CD4-positive, alpha-beta T cell treated with Interferon alpha-2 for 1 hour (primary cell): ENCODE measurements at regions not wholly inside any gene's neighbourhood (a gene's known extent, or its start where the extent isn't known, plus 50 kb on each side); places are given as distances from the start of the nearest gene placed in this dataset.

ENCODE experiments used
- DNase-seq, 2 donors: peaks; one replicate each; pipeline ENCODE4 v3.0.0-alpha.2; 2020 to 2022

- DNase-seq: no peak
Measured at GRCh38 chr4:33316033-33316432, 2595.9 kb downstream of the PCDH7 start.

DNA sequence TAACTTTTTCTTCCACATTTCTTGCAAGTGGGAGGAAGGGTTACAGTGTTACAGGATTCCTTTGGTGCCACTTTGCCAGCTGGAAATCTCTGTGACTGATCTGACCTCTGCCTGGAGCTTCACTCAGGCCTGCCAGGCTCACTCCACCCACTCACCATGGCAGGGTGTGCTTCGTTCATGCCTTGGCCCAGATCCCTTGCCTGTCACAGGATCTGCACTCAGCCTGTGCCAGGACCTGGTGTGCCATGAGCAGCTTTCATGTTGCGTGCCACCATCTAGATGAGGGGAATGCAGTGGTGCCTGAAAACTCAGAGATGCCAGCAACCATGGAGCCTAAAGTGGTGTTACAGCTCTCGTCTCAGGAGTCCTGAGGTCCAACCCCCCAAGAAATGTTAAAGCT lies 2596.4 kb downstream of the PCDH7 start:
- DNase-seq: no peak

DNA sequence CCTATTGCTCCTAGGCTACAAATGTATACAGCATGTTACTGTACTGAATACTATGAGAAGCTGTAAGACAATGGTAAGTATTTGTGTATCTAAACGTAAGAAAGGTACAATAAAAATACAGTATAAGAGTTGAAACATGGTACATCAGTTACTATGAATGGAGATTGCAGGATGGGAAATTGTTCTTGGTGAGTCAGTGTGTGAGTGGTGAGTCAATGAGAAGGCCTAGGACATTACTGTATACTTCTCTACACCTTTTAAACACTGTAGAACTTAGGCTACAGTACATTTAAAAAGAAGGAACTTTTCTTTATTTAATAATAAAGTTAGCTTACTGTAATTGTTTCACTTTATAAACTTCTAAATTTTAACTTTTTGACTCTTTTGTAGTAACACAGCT lies 2603.2 kb downstream of the PCDH7 start:
- no peak for DNase-seq

DNA sequence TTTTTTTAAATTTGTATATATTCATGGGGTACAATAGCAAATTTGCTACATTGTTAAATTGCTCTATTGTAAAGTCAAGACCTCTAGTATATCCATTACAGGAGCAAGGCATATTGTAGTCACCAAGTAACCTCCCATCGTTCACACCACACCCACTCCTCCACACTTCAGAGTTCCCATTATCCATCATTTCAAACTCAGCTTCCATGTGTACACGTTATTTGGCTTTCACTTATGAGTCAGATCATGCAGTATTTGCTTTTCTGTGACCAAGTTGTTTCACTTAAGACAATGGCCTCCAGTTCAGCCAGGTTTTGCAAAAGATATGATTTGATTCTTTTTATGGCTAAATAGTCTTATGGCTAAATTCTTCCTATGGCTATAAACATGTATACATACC lies 2614.2 kb downstream of the PCDH7 start:
- no peak for DNase-seq

DNA sequence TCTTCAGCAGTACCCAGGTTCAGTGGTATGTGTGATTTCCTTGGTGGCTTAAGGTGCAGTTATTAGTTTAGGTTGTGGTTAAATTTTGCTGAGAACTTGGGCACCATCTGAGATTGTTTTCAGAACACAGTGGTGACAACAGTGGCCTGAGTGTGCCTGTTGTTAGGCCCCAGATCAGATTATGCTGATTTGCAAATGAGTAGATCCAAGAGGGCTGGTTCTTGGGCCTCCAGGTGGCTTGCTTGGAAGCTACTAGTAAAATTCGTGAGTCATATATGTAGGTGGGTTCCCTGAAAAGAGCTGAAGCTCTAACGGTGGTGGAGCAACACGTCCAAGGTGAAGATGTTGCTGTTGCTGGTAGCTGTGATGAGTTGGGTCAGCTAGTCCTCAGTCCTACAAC lies 2619.6 kb downstream of the PCDH7 start:
- DNase-seq: no peak

DNA sequence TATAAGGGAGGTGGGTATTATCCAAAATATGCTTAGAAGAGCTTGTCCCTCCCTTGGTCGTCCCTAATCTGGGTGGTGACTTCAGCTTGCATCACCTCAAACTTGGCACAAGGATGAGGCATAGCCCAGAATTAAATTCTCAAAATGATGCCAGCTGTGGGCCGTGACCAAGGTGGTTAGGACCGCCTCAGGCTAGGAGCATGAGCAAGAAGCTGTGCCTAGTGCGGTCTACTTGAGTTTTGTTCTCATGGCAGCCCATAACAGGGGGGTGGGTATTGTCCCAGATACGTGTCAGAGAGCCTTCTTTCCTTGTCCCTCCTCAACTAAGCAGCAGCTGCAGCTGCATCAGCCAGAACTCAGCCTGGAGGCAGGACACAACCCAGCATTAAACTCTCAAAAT lies 2620.0 kb downstream of the PCDH7 start:
- no peak for DNase-seq

GRCh38 chr4:33349376-33349775 lies 2629.2 kb downstream of the PCDH7 start:
- no peak for DNase-seq

GRCh38 chr4:33357121-33357520 lies 2637.0 kb downstream of the PCDH7 start:
- no peak for DNase-seq

GRCh38 chr4:33369446-33369845 lies 2649.3 kb downstream of the PCDH7 start:
- no peak for DNase-seq

- no peak for DNase-seq
Measured at GRCh38 chr4:33381816-33382215, 2661.6 kb downstream of the PCDH7 start.

DNA sequence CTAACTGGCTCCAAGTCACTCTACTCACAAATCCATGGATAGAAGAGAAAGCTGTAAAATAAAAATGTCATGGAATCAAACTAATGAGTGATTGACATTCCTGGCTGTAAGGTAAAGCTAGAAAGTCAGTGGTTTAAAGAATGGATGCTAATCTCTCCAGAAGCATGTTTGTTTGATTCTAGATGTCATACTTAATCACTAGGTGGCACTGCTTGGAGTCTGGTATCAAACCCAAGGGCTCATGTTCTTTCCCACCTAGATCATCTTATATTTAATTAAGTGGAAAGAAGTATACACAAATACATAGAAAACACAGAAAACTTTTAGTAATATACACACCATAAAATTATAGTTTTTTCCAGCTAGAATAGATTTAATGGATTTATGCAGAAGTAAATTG lies 2666.6 kb downstream of the PCDH7 start:
- no peak for DNase-seq

DNA sequence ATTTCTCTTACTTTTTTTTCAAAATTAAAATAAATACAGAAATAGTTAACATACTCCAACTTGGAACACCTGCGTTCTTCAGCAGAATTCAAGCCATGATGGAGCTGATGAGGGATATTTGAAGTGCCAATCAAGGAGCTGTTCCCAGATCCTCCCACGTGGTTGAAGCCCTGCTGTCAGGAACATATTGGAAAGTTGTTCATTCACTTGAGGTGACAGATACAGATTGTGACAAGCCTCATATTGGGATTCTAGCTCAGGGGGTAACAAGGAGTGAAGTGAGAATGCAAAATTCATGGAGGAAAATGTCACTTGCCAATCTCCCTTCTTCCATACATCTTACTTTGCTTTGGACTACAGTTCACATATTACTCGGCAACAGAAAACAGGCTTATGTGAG lies 2670.8 kb downstream of the PCDH7 start:
- no peak for DNase-seq

GRCh38 chr4:33395731-33396485 lies 2675.7 kb downstream of the PCDH7 start:
- DNase-seq: no peak

GRCh38 chr4:33400504-33400903 lies 2680.3 kb downstream of the PCDH7 start:
- no peak for DNase-seq

GRCh38 chr4:33407496-33407895 lies 2687.3 kb downstream of the PCDH7 start:
- no peak for DNase-seq

- DNase-seq: no peak
Measured at GRCh38 chr4:33411182-33411581, 2691.0 kb downstream of the PCDH7 start.

DNA sequence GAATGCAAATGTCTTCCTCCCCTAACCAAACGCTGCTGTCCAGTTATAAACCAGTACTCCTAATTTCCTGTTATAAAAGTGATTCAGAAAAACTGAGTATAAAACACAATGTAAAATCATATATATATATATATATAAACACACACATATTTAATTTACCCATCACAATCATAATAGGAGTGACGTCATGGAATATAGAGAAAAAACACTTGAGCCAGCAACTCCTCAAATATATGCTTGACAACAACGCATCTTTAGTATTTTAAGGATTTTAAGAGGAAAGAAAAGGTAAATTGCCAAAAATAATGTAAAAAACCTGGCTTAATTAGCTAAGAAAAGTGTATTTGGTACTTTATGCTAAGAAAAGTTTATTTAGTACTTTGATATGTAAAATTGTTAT lies 2701.7 kb downstream of the PCDH7 start:
- no peak for DNase-seq

GRCh38 chr4:33422656-33423055 lies 2702.5 kb downstream of the PCDH7 start:
- DNase-seq: no peak

DNA sequence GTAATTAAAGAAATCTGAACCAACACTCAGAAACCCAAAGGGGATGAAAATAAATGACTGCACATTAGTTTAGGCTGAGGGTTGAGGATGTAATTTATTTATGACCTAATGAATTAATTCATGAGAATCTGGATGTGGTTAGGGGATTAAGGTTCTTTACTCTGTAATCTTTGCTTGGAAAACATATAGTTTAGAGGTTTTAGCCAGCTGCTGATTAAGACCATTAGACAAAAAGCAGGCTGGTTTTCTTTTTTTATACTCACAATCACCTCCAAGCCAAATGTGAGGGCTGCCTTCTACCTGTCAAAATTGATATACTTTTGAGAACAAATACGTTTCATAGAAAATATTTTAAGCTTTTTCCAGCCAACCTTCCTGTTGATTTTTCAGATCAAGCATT lies 2705.8 kb downstream of the PCDH7 start:
- no peak for DNase-seq

DNA sequence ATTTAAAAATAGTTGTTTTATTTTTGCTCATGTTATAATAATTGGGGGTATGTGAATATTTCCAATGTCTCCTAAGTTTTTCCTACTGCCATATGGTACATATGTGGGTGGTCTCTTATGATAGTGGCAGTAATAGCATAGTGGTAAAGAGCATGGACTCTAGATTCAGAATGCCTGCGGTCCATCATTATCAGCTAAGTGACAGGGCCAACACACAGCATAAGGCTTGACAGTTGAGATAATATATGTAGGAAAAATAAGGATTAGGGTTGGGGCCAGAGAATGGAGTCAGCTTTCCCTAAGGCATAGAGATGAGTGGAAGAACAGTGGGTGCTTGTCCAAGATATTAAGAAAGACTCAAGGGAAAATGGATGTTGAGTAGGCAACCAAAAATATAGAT lies 2707.5 kb downstream of the PCDH7 start:
- DNase-seq: no peak

GRCh38 chr4:33429971-33430370 lies 2709.8 kb downstream of the PCDH7 start:
- no peak for DNase-seq

DNA sequence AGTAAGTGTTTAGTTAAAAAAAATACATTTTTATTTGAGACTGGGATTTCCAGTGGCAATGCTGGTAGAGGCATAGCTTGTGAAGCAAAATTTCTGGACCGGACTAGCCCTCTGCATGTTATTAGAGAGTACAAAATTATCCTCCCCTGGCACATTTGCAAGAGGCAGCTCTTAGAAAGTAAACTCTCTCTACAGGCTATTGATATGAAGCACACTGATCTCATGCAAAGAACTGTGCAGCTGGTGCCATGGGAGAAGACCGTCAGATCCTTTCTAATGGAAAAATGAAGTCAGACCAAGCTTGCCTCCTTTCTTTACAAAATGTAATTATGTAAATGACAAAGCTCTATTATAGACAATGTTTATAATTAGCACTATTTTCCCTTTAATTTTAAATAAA lies 2717.2 kb downstream of the PCDH7 start:
- DNase-seq: no peak

DNA sequence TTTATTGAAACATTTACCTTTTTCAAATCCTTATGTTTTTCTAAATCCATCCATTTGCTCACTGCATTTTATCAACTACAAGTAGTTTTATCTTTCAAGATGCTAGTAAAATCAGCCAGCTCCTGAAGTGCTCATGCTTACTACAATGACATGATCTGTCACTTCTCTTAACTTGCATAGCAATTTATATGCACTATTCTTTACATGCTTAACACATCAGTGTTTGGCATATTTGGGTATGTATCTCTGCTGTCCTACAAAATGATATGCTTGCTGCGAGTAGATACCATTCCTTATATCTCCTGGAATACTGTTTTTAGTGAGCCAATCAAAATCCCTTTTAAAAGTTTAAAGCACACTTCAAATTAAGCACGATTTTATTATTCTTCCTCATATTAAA lies 2726.8 kb downstream of the PCDH7 start:
- no peak for DNase-seq

- no peak for DNase-seq
Measured at GRCh38 chr4:33448948-33449347, 2728.8 kb downstream of the PCDH7 start.

DNA sequence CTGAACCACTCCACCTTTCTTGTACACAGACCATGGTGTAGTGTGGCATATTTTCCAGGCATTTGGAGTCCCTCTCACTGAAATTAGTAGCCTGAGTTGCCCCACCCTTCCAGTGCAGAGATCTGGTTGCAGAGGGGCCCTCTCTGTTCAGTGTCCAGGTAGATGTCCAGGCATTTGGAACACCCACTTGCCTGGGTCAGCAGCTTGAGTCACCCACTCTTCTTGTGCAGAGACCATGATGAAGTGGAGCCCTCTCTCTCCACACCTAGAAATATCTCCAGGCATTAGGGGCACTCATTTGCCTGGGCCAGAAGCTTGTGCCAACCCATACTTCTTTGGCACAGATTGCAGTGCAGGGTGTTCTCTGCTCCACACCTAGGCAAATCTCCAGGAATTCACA lies 2733.3 kb downstream of the PCDH7 start:
- no peak for DNase-seq

DNA sequence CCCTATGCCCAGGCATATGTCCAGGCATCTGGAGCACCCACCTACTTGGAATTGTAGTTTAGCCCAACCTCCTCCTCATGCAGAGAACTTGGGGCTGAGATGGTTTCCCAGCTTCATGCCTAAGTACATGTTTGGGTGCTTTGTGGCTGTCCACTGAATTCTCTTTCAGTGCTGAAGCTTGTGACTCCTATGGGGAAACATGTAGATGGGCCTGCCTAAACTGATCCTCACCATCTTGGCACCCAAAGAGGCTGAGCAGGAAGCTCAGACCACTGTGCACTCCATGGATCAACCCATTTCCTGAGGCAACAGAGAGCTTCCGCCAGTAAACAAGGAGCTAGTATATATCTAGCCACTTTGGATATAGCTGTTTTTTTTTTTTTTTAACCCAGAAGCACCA lies 2733.7 kb downstream of the PCDH7 start:
- DNase-seq: no peak
